PC-9 (cell line): ENCODE measurements at regions not wholly inside any gene's neighbourhood (a gene's known extent, or its start where the extent isn't known, plus 50 kb on each side); places are given as distances from the start of the nearest gene placed in this dataset.

Experiments
- BruUV-seq: library from RNA; stranded (reverse); fragments of 400-500 nt; replicated peaks from 2 replicates; lab custom pipeline; 2021; lab: Mats Ljungman, UMichigan
- CTCF ChIA-PET: fragments of 300-600 bp; sonication (Branson Sonifier 250); formaldehyde crosslinking; loops from one replicate; lab custom pipeline; 2022; ENCODE audit warnings: antibody characterized with exemption; lab: Charles Lee
- POLR2A ChIA-PET: fragments of 300-600 bp; sonication (Branson Sonifier 250); formaldehyde crosslinking; loops from one replicate; lab custom pipeline; 2022; ENCODE audit warnings: antibody characterized with exemption; ENCODE audit not compliant: unreplicated experiment; lab: Charles Lee
- DNase-seq, 2 experiments: peaks; one replicate each; pipeline versions ENCODE4 v3.0.0 to v3.0.0-alpha.2; 2015 to 2022; ENCODE audit warnings: mixed read lengths in 1 of 2
- H2AFZ ChIP-seq: fragments of 200-600 bp; sonication (generic); 2 replicates; pipeline ENCODE4 v1.8.1; 2017; ENCODE audit warnings: antibody characterized with exemption
- H3F3A ChIP-seq: fragments of 200-600 bp; sonication (generic); 2 replicates; pipeline ENCODE4 v1.8.1; 2017; ENCODE audit warnings: antibody characterized with exemption, mild to moderate bottlenecking, low read depth; ENCODE audit not compliant: insufficient read depth
- H3K27ac ChIP-seq: fragments of 200-600 bp; sonication (generic); 2 replicates; pipeline ENCODE4 v1.6.1; 2016; ENCODE audit warnings: mixed run types
- H3K27me3 ChIP-seq: fragments of 200-600 bp; sonication (generic); 2 replicates; pipeline ENCODE4 v1.6.1; 2016; ENCODE audit warnings: low read depth, mixed run types; ENCODE audit not compliant: insufficient read depth
- H3K36me3 ChIP-seq: fragments of 200-600 bp; sonication (generic); 2 replicates; pipeline ENCODE4 v1.6.1; 2016; ENCODE audit warnings: low read depth, mixed run types
- H3K4me1 ChIP-seq: fragments of 200-600 bp; sonication (generic); replicated peaks from 2 replicates; pipeline ENCODE4 v1.6.1; 2016; ENCODE audit warnings: mixed run types; ENCODE audit not compliant: insufficient read depth
- H3K4me2 ChIP-seq: fragments of 200-600 bp; sonication (generic); 2 replicates; pipeline ENCODE4 v1.6.1; 2017; ENCODE audit warnings: mixed run types
- H3K4me3 ChIP-seq: fragments of 200-600 bp; sonication (generic); 2 replicates; pipeline ENCODE4 v1.6.1; 2016; ENCODE audit warnings: mixed run types
- H3K79me2 ChIP-seq: fragments of 200-600 bp; sonication (generic); 2 replicates; pipeline ENCODE4 v1.6.1; 2017; ENCODE audit warnings: low read depth, mixed run types
- H3K9me2 ChIP-seq: fragments of 200-600 bp; sonication (generic); 2 replicates; pipeline ENCODE4 v1.8.1; 2017; ENCODE audit warnings: mild to moderate bottlenecking; ENCODE audit not compliant: insufficient read depth
- H3K9me3 ChIP-seq: fragments of 200-600 bp; sonication (generic); 2 replicates; pipeline ENCODE4 v1.8.1; 2016; ENCODE audit warnings: low read depth; ENCODE audit not compliant: insufficient read depth
- H4K20me1 ChIP-seq: fragments of 200-600 bp; sonication (generic); 2 replicates; pipeline ENCODE4 v1.8.1; 2017; ENCODE audit not compliant: insufficient read depth
- EZH2 ChIP-seq: fragments of 200-600 bp; sonication (generic); IDR thresholded peaks from 2 replicates; pipeline ENCODE4 v1.8.0; 2017; ENCODE audit warnings: antibody characterized with exemption, low read depth
- intact Hi-C: fragments of 100-400 bp; cut with micrococcal nuclease; formaldehyde crosslinking; loops from one replicate; pipeline ENCODE4 v1.10.0; 2022; ENCODE audit not compliant: unreplicated experiment
- TF ChIP-seq, protein P1 (sequence below): fragments of 200-600 bp; sonication (generic); conservative IDR thresholded peaks from 2 replicates; pipeline ENCODE4 v1.6.1; 2017; ENCODE audit warnings: mixed run types, antibody characterized with exemption, mild to moderate bottlenecking, moderate library complexity

DNA sequence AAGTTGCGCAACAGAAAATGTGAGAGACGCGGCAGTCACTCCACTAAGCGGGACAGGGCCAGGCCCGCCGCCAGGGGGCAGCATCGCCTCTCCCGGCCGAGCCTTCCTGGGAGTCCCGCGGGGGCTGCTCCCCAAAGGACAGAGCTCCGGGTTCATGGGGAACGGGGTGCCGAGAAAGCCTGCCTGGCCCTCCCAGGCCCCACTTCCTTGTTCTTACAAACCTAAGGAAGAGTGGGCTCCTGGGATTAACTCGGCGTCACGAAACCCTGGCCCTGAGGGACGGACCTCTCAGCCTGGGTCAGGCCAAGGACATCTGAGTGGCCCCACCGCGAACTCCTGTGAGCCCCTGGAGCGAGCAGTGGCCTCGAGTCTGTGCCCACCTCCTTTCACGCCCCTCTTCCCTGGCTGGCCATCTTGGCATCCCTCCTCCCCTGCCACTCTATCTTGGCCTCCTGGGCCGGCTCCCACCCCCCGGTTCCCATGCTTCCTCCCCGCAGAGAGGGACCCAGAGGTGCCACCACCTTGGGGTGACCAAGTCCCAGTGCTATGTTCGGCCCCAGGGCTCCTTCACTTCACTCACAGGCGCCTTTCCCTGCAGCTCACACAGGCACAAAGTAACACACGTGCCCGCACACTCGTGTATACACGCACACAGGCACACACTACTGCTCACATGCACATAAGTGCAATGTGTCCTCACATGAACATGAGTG lies 99.9 kb upstream of the FGF3 start:
- Histone ChIP-seq H3F3A (peaks cover 26% of the 10 kb centered on the region), H2AFZ (no peak overlapping the region), H3K4me3 (peak overlapping the region; percentile 16; the same call in 1 of the 2 replicates), H3K27ac (no peak overlapping the region), H3K9me3 (no peaks in the 10 kb centered on the region), H3K4me1 (peaks cover 56% of the 10 kb centered on the region), H3K4me2 (peak overlapping the region; percentile 80), H3K27me3 (no peaks in the 10 kb centered on the region), H3K9me2 (no peaks in the 10 kb centered on the region), H4K20me1 (no peaks in the 10 kb centered on the region), H3K36me3 (no peaks in the 10 kb centered on the region), H3K79me2 (peaks cover 7% of the 10 kb centered on the region; the same call in 1 of the 2 replicates)
- DNase-seq = peak; percentile 56 to 80
- POLR2A ChIA-PET = interaction anchor here (0.5 kb wide), 1 partner anchor 325 kb away, joined by 3 read pairs; no protein-coding TSS in a partner anchor
- TF ChIP-seq, protein P1, sequence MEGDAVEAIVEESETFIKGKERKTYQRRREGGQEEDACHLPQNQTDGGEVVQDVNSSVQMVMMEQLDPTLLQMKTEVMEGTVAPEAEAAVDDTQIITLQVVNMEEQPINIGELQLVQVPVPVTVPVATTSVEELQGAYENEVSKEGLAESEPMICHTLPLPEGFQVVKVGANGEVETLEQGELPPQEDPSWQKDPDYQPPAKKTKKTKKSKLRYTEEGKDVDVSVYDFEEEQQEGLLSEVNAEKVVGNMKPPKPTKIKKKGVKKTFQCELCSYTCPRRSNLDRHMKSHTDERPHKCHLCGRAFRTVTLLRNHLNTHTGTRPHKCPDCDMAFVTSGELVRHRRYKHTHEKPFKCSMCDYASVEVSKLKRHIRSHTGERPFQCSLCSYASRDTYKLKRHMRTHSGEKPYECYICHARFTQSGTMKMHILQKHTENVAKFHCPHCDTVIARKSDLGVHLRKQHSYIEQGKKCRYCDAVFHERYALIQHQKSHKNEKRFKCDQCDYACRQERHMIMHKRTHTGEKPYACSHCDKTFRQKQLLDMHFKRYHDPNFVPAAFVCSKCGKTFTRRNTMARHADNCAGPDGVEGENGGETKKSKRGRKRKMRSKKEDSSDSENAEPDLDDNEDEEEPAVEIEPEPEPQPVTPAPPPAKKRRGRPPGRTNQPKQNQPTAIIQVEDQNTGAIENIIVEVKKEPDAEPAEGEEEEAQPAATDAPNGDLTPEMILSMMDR = peak; percentile 98
- TF ChIP-seq EZH2 = no peak
- no TSS peak for BruUV-seq
- intact Hi-C loops = loop anchor here (5.0 kb wide), 1 partner anchor 223 kb away; no protein-coding TSS in a partner anchor
- CTCF ChIA-PET = interaction anchor here (0.5 to 0.6 kb wide), 3 partner anchors 30 to 243 kb away, joined by 3 to 20 read pairs (median 3); no protein-coding TSS in a partner anchor

DNA sequence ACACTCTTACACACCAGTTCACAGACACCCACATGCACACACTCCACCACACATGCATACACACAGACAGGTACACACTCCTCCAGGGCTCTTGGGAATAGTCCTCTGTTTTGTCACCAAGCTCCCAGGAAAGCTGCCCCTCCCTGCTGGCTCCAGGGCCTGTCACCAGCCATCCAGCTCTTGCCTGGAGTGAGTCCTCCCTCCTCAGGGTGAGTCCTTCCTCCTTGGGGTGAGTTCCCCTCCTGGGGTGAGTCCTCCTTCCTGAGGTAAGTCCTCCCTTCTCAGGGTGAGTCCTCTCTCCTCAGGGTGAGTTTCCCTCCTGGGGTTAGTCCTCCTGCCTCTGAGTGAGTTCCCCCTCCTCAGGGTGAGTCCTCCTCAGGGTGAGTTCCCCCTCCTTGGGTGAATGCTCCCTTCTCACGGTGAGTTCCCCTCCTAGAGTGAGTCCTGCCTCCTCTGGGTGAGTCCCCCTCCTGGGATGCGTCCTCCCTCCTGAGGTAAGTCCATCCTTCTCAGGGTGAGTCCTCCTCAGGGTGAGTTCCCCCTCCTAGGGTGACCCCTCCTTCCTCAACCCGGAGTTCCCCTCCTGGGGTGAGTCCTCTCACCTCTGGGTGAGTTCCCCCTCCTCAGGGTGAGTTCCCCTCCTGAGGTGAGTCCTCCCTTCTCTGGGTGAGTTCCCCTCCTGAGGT lies 100.6 kb upstream of the FGF3 start:
- Histone ChIP-seq H3K79me2 (peaks cover 7% of the 10 kb centered on the region; the same call in 1 of the 2 replicates), H3K4me2 (peak overlapping the region; percentile 80; the same call in 1 of the 2 replicates), H3K27ac (no peak overlapping the region), H3K9me2 (no peaks in the 10 kb centered on the region), H2AFZ (no peak overlapping the region), H3K4me1 (peaks cover 50% of the 10 kb centered on the region), H3F3A (peaks cover 20% of the 10 kb centered on the region), H3K9me3 (no peaks in the 10 kb centered on the region), H4K20me1 (no peaks in the 10 kb centered on the region), H3K4me3 (no peak overlapping the region), H3K36me3 (no peaks in the 10 kb centered on the region), H3K27me3 (no peaks in the 10 kb centered on the region)
- intact Hi-C loops = loop anchor here (5.0 kb wide), 1 partner anchor 222 kb away; no protein-coding TSS in a partner anchor
- no TSS peak for BruUV-seq
- TF ChIP-seq, protein P1 = no peak
- no peak for DNase-seq
- ChIA-PET POLR2A (interaction anchor here (0.5 kb wide), 1 partner anchor 324 kb away, joined by 3 read pairs; no protein-coding TSS in a partner anchor), CTCF (no interaction called here)

DNA sequence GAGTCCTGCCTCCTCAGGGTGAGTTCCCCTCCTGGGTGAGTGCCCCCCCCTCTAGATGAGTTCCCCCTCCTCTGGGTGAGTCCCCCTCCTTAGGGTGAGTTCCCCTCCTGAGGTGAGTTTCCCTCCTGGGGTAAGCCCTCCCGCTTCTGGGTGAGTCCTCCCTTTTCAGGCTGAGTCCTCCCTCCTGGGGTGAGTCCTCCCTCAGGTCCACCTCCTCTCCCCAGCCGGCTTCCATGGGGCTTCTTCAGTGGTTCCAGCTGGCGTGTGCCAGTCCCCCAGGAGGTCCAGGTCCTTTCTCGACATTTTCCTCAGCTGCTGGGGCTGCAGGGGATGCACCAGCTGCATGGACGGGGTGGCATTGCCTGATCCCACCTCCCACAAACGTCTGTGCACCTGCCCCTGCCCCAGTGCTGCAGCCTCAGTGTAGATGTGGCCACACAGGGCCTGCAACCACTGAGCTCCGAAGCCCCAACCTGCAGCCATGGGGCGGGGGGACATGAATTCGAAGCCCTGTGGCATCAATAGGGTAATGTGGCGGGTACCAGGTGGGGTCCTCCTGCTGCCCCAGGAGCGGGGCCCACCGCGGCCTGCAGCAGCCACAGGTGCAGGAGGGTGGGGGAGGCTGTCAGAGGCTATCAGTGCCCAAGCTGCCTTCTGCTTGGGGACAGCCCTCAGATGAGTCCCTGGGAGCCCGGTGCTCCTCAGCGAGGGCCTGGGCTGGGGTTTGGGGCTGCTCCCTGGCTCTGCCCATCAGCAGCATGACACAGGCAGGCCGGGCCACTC lies 101.3 kb upstream of the FGF3 start:
- H3K36me3 ChIP-seq = no peaks in the 10 kb centered on the region
- no peak overlapping the region for H3K27ac ChIP-seq
- peaks cover 13% of the 10 kb centered on the region for H3F3A ChIP-seq
- H3K4me3 ChIP-seq = no peak overlapping the region
- H3K27me3 ChIP-seq = no peaks in the 10 kb centered on the region
- H2AFZ ChIP-seq = no peak overlapping the region
- H3K79me2 ChIP-seq = peaks cover 7% of the 10 kb centered on the region; the same call in 1 of the 2 replicates
- CTCF ChIA-PET = no interaction called here
- no peaks in the 10 kb centered on the region for H3K9me3 ChIP-seq
- H3K4me2 ChIP-seq = no peak overlapping the region
- POLR2A ChIA-PET = no interaction called here
- no peaks in the 10 kb centered on the region for H3K9me2 ChIP-seq
- no peak for DNase-seq
- BruUV-seq = no TSS peak
- peaks cover 43% of the 10 kb centered on the region for H3K4me1 ChIP-seq
- H4K20me1 ChIP-seq = no peaks in the 10 kb centered on the region
- TF ChIP-seq EZH2 = no peak
- TF ChIP-seq, protein P1 = no peak
- intact Hi-C loops = no loop called here
